ENCODE measurements at regions not wholly inside any gene's neighbourhood (a gene's known extent, or its start where the extent isn't known, plus 50 kb on each side); places are given as distances from the start of the nearest gene placed in this dataset.
A peak's percentile ranks its signal among the peaks of the same experiment; 100 is the strongest.

DNA sequence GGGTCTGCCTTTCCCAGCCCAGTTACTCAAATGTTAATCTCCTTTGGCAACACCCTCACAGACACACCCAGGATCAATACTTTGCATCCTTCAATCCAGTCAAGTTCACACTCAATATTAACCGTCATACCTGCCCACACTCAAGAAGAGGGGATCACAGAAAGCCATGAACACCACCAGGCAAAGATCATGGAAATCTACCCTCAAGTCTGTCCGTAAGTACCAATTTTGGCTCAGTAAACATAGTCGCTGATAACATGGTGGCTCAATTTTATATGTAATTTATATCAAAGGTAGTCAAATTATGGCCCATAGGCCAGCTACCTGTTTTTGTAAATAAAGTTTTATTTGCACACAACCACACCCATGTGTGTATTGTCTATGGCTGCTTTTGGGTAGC lies 102.3 kb upstream of the MAP2 start:
- no peak for DNase-seq (ENCODE audit: low spot score)
- TF ChIP-seq CTCF (IDR thresholded peaks at IDR 0.05; ENCODE audit: extremely low read depth, insufficient read depth, missing control alignments) = no peak
- in situ Hi-C loops (cut with MboI; ENCODE audit: low pct_unique_long_range_greater_than_20kb, low sequenced_read_pairs, unreplicated experiment) = no loop called here

GRCh38 chr2:209322041-209322440 lies 101.8 kb upstream of the MAP2 start:
- in situ Hi-C loops (cut with MboI; ENCODE audit: low pct_unique_long_range_greater_than_20kb, low sequenced_read_pairs, unreplicated experiment) = no loop called here
- TF ChIP-seq CTCF (IDR thresholded peaks at IDR 0.05; ENCODE audit: extremely low read depth, insufficient read depth, missing control alignments) = no peak
- no peak for DNase-seq (ENCODE audit: low spot score)

DNA sequence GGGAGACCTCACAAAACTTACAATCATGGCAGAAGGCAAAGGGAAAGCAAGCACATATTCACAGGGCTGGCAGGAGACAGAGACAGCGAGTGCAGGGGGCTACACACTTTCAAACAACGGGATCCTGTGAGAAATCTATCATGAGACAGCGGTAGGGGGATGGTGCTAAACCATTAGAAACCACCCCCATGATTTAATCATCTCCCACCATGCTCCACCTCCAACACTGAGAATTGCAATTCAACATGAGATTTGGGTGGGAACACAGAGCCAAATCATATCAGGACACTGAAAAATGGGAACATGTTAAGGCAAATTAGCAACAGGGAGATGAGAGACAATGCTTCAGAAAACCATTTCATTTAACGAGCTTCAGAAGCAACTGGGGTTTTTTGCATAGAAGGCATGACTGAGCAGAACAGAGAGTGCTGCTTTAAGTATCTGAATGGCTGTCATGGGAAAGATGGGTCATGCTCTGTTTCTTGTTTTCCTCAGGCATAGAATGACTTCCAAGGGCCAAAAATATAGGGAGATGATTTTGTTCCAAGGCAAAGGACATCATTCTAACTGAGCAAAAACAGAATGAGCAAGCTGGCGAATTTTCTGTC lies 100.8 kb upstream of the MAP2 start:
- in situ Hi-C loops (cut with MboI; ENCODE audit: low pct_unique_long_range_greater_than_20kb, low sequenced_read_pairs, unreplicated experiment) = no loop called here
- no peak for TF ChIP-seq CTCF (IDR thresholded peaks at IDR 0.05; ENCODE audit: extremely low read depth, insufficient read depth, missing control alignments)
- no peak for DNase-seq (ENCODE audit: low spot score)

DNA sequence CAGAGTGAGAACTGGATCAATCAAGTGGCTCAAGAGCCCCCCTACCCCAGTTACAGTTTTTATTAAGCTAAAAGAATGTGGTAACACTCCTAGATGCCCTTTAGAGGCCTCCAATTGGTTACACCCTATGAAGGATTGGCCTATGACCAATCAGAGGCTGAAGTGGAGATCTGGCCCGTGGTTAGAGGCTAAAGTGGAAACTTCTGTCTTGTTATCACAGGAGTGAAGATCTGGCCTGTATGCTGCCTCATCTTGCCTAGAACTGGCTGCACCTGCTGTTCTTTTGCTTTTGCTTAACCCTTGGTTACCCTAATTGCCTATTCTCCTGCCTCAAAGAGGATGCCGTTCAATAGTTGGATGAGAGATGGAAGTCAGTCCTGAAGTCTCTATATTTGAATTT lies 100.1 kb upstream of the MAP2 start:
- no peak for TF ChIP-seq CTCF (IDR thresholded peaks at IDR 0.05; ENCODE audit: extremely low read depth, insufficient read depth, missing control alignments)
- in situ Hi-C loops (cut with MboI; ENCODE audit: low pct_unique_long_range_greater_than_20kb, low sequenced_read_pairs, unreplicated experiment) = no loop called here
- no peak for DNase-seq (ENCODE audit: low spot score)

DNA sequence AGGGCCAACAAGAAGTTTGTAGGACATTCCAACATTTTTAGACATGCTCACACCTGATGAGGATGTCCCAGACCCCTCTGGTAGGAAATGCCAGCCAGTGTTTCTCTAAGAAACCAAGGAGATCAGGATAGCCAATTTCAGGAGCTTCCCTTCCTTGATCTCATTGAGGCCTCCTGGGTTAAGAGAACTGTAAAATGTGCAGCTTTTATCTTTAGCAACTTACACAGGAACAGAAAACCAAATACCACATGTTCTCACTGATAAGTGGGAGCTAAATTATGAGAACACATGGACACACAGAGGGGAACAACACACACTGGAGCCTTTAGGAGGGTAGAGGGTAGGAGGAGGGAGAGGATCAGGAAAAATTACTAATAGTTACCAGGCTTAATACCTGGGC lies 99.6 kb upstream of the MAP2 start:
- no peak for DNase-seq (ENCODE audit: low spot score)
- TF ChIP-seq CTCF (IDR thresholded peaks at IDR 0.05; ENCODE audit: extremely low read depth, insufficient read depth, missing control alignments) = no peak
- in situ Hi-C loops (cut with MboI; ENCODE audit: low pct_unique_long_range_greater_than_20kb, low sequenced_read_pairs, unreplicated experiment) = no loop called here

DNA sequence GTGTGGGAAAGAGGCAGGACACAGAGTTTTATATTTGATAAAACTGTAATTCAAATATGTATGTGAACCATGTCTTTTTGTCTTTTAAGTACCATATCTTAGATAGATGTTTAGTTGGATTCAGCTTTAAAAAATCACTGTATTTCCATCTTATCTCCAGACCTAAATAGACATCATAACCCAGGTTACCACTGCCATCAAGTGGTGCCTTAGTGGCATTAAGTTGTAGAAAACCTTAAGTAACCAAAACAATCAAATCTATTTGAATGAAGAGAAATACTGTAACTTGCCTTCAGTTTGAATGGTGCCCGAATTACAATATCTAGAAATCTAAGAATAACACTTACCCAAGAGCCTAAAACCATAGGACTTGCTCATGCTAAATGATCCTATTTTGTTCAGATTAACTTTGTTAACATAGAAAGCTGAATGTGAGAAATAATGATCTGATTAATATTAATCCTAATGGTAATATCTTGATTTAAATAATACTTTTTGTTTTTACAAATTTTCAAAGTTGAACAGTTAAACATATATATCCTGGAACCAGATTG lies 92.5 kb upstream of the MAP2 start:
- in situ Hi-C loops (cut with MboI; ENCODE audit: low pct_unique_long_range_greater_than_20kb, low sequenced_read_pairs, unreplicated experiment) = loop anchor here (25.0 kb wide), 1 partner anchor 231 kb away; no protein-coding TSS in a partner anchor
- DNase-seq (ENCODE audit: low spot score) = peak; percentile 11
- TF ChIP-seq CTCF (IDR thresholded peaks at IDR 0.05; ENCODE audit: extremely low read depth, insufficient read depth, missing control alignments) = peak; percentile 50

All from GM13977 (cell line).